ENCODE measurements at regions not wholly inside any gene's neighbourhood (a gene's known extent, or its start where the extent isn't known, plus 50 kb on each side); places are given as distances from the start of the nearest gene placed in this dataset.

DNA sequence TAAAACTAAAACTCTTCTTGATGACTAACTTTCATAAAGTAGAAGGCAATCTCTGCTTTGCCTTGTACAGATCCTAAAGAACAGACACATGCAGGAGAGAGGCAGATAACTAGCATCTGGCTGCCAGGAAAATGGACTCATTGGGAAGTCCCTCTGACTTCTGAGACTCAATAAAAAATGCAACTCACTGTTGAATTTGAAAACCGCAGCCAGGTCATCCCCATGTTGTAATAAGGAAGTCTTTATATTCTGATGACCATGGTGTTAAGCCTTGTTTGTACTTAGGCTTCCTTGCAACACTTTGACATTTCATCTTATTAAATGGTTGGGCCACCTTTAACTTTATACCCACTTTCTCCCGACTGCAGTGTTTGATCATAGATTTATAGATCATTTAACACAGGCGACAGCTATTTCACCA is 375.1 kb upstream of the KCNH7 start:
- CTCF ChIA-PET = interaction anchor here (0.9 to 1.0 kb wide), 2 partner anchors 31 to 44 kb away, joined by 3 read pairs; no protein-coding TSS in a partner anchor
- ATAC-seq (no peak), DNase-seq (ENCODE audit: low spot score) (no peak)
- Mint-ChIP-seq H3K4me1 (no peaks in the 10 kb centered on the region), H3K36me3 (no peaks in the 10 kb centered on the region), H3K27me3 (ENCODE audit: low read depth) (no peaks in the 10 kb centered on the region), H3K9me3 (no peaks in the 10 kb centered on the region), H3K4me3 (no peak overlapping the region), H3K27ac (no peak overlapping the region)
- POLR2A ChIA-PET = no interaction called here
- TF ChIP-seq, protein P1, sequence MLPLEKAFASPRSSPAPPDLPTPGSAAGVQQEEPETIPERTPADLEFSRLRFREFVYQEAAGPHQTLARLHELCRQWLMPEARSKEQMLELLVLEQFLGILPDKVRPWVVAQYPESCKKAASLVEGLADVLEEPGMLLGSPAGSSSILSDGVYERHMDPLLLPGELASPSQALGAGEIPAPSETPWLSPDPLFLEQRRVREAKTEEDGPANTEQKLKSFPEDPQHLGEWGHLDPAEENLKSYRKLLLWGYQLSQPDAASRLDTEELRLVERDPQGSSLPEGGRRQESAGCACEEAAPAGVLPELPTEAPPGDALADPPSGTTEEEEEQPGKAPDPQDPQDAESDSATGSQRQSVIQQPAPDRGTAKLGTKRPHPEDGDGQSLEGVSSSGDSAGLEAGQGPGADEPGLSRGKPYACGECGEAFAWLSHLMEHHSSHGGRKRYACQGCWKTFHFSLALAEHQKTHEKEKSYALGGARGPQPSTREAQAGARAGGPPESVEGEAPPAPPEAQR (CRISPR knock-in tag; IDR thresholded peaks at IDR 0.05) = no peak
- TF ChIP-seq ZNF396 (CRISPR knock-in tag; IDR thresholded peaks at IDR 0.05; ENCODE audit: borderline replicate concordance) = no peak
- TF ChIP-seq PRRX2 (CRISPR knock-in tag; IDR thresholded peaks at IDR 0.05) = no peak
- TF ChIP-seq ZNF416 (CRISPR knock-in tag; IDR thresholded peaks at IDR 0.05) = no peak
- no peak for TF ChIP-seq RELA (CRISPR knock-in tag; IDR thresholded peaks at IDR 0.05; ENCODE audit: borderline replicate concordance)
- TF ChIP-seq ETV6 (CRISPR knock-in tag; IDR thresholded peaks at IDR 0.05) = no peak
- TF ChIP-seq ZNF232 (CRISPR knock-in tag; IDR thresholded peaks at IDR 0.05) = no peak
- TF ChIP-seq, protein P2, sequence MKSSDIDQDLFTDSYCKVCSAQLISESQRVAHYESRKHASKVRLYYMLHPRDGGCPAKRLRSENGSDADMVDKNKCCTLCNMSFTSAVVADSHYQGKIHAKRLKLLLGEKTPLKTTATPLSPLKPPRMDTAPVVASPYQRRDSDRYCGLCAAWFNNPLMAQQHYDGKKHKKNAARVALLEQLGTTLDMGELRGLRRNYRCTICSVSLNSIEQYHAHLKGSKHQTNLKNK (CRISPR knock-in tag; IDR thresholded peaks at IDR 0.05) = no peak
- no peak for TF ChIP-seq KAT7 (CRISPR knock-in tag; IDR thresholded peaks at IDR 0.05; ENCODE audit: borderline replicate concordance)
- TF ChIP-seq FOXK1 (CRISPR knock-in tag; IDR thresholded peaks at IDR 0.05) = no peak
- no peak for TF ChIP-seq SMAD4 (CRISPR knock-in tag; IDR thresholded peaks at IDR 0.05)
- TF ChIP-seq, protein P3, sequence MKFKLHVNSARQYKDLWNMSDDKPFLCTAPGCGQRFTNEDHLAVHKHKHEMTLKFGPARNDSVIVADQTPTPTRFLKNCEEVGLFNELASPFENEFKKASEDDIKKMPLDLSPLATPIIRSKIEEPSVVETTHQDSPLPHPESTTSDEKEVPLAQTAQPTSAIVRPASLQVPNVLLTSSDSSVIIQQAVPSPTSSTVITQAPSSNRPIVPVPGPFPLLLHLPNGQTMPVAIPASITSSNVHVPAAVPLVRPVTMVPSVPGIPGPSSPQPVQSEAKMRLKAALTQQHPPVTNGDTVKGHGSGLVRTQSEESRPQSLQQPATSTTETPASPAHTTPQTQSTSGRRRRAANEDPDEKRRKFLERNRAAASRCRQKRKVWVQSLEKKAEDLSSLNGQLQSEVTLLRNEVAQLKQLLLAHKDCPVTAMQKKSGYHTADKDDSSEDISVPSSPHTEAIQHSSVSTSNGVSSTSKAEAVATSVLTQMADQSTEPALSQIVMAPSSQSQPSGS (CRISPR knock-in tag; IDR thresholded peaks at IDR 0.05; ENCODE audit: borderline replicate concordance, low read depth) = no peak
- TF ChIP-seq HMGA2 (CRISPR knock-in tag; IDR thresholded peaks at IDR 0.05) = no peak
- TF ChIP-seq, protein P4, sequence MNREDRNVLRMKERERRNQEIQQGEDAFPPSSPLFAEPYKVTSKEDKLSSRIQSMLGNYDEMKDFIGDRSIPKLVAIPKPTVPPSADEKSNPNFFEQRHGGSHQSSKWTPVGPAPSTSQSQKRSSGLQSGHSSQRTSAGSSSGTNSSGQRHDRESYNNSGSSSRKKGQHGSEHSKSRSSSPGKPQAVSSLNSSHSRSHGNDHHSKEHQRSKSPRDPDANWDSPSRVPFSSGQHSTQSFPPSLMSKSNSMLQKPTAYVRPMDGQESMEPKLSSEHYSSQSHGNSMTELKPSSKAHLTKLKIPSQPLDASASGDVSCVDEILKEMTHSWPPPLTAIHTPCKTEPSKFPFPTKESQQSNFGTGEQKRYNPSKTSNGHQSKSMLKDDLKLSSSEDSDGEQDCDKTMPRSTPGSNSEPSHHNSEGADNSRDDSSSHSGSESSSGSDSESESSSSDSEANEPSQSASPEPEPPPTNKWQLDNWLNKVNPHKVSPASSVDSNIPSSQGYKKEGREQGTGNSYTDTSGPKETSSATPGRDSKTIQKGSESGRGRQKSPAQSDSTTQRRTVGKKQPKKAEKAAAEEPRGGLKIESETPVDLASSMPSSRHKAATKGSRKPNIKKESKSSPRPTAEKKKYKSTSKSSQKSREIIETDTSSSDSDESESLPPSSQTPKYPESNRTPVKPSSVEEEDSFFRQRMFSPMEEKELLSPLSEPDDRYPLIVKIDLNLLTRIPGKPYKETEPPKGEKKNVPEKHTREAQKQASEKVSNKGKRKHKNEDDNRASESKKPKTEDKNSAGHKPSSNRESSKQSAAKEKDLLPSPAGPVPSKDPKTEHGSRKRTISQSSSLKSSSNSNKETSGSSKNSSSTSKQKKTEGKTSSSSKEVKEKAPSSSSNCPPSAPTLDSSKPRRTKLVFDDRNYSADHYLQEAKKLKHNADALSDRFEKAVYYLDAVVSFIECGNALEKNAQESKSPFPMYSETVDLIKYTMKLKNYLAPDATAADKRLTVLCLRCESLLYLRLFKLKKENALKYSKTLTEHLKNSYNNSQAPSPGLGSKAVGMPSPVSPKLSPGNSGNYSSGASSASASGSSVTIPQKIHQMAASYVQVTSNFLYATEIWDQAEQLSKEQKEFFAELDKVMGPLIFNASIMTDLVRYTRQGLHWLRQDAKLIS (CRISPR knock-in tag; IDR thresholded peaks at IDR 0.05; ENCODE audit: borderline replicate concordance) = no peak
- TF ChIP-seq, protein P5, sequence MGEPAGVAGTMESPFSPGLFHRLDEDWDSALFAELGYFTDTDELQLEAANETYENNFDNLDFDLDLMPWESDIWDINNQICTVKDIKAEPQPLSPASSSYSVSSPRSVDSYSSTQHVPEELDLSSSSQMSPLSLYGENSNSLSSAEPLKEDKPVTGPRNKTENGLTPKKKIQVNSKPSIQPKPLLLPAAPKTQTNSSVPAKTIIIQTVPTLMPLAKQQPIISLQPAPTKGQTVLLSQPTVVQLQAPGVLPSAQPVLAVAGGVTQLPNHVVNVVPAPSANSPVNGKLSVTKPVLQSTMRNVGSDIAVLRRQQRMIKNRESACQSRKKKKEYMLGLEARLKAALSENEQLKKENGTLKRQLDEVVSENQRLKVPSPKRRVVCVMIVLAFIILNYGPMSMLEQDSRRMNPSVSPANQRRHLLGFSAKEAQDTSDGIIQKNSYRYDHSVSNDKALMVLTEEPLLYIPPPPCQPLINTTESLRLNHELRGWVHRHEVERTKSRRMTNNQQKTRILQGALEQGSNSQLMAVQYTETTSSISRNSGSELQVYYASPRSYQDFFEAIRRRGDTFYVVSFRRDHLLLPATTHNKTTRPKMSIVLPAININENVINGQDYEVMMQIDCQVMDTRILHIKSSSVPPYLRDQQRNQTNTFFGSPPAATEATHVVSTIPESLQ (CRISPR knock-in tag; IDR thresholded peaks at IDR 0.05) = no peak
- no peak for TF ChIP-seq ZNF317 (CRISPR knock-in tag; IDR thresholded peaks at IDR 0.05; ENCODE audit: borderline replicate concordance, low read depth)
- TF ChIP-seq, protein P6, sequence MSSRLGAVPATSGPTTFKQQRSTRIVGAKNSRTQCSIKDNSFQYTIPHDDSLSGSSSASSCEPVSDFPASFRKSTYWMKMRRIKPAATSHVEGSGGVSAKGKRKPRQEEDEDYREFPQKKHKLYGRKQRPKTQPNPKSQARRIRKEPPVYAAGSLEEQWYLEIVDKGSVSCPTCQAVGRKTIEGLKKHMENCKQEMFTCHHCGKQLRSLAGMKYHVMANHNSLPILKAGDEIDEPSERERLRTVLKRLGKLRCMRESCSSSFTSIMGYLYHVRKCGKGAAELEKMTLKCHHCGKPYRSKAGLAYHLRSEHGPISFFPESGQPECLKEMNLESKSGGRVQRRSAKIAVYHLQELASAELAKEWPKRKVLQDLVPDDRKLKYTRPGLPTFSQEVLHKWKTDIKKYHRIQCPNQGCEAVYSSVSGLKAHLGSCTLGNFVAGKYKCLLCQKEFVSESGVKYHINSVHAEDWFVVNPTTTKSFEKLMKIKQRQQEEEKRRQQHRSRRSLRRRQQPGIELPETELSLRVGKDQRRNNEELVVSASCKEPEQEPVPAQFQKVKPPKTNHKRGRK (CRISPR knock-in tag; IDR thresholded peaks at IDR 0.05; ENCODE audit: borderline replicate concordance) = no peak
- no peak for TF ChIP-seq ZNF121 (CRISPR knock-in tag; IDR thresholded peaks at IDR 0.05)
- no peak for TF ChIP-seq TP53 (CRISPR knock-in tag; IDR thresholded peaks at IDR 0.05)

Measured in WTC11 (cell line).